C1 segment of cervical spinal cord (tissue), 14 donors: ENCODE measurements at regions not wholly inside any gene's neighbourhood (a gene's known extent, or its start where the extent isn't known, plus 50 kb on each side); places are given as distances from the start of the nearest gene placed in this dataset.

ENCODE experiments used
- DNase-seq, 14 donors: peaks; one replicate each; lab custom pipeline; 2025; lab: John Stamatoyannopoulos, UW

GRCh38 chr4:28918871-28919270 lies 1801.3 kb upstream of the PCDH7 start:
- DNase-seq: no peak

- DNase-seq: no peak
Observed at GRCh38 chr4:28921886-28922285, 1798.3 kb upstream of the PCDH7 start.

- DNase-seq: no peak
Observed at GRCh38 chr4:28926156-28926555, 1794.0 kb upstream of the PCDH7 start.

GRCh38 chr4:28942631-28943030 lies 1777.5 kb upstream of the PCDH7 start:
- DNase-seq: no peak

- no peak for DNase-seq
Observed at GRCh38 chr4:28947374-28947773, 1772.8 kb upstream of the PCDH7 start.

- DNase-seq: no peak
Observed at GRCh38 chr4:28948501-28948900, 1771.7 kb upstream of the PCDH7 start.

GRCh38 chr4:28966982-28967381 lies 1753.2 kb upstream of the PCDH7 start:
- no peak for DNase-seq

- DNase-seq: no peak
Observed at GRCh38 chr4:28973587-28974350, 1746.4 kb upstream of the PCDH7 start.

GRCh38 chr4:28976369-28976768 lies 1743.8 kb upstream of the PCDH7 start:
- DNase-seq: no peak

- DNase-seq: no peak
Observed at GRCh38 chr4:29002151-29002550, 1718.0 kb upstream of the PCDH7 start.

- no peak for DNase-seq
Observed at GRCh38 chr4:29005838-29006237, 1714.3 kb upstream of the PCDH7 start.

GRCh38 chr4:29009908-29010307 lies 1710.3 kb upstream of the PCDH7 start:
- no peak for DNase-seq

- no peak for DNase-seq
Observed at GRCh38 chr4:29013341-29013740, 1706.8 kb upstream of the PCDH7 start.

- DNase-seq: no peak
Observed at GRCh38 chr4:29014555-29014954, 1705.6 kb upstream of the PCDH7 start.

- DNase-seq: no peak
Observed at GRCh38 chr4:29033703-29034102, 1686.5 kb upstream of the PCDH7 start.

- DNase-seq: no peak
Observed at GRCh38 chr4:29037501-29037900, 1682.7 kb upstream of the PCDH7 start.

- no peak for DNase-seq
Observed at GRCh38 chr4:29043411-29043810, 1676.8 kb upstream of the PCDH7 start.

GRCh38 chr4:29046186-29046585 lies 1674.0 kb upstream of the PCDH7 start:
- DNase-seq: peak in 1 of 14 donors; percentile 3

- no peak for DNase-seq
Observed at GRCh38 chr4:29046781-29047180, 1673.4 kb upstream of the PCDH7 start.

- DNase-seq: no peak
Observed at GRCh38 chr4:29047341-29048041, 1672.7 kb upstream of the PCDH7 start.

- DNase-seq: no peak
Observed at GRCh38 chr4:29051381-29051965, 1668.7 kb upstream of the PCDH7 start.

- DNase-seq: no peak
Observed at GRCh38 chr4:29052266-29052665, 1667.9 kb upstream of the PCDH7 start.

- no peak for DNase-seq
Observed at GRCh38 chr4:29058531-29058930, 1661.6 kb upstream of the PCDH7 start.
